ENCODE measurements at regions not wholly inside any gene's neighbourhood (a gene's known extent, or its start where the extent isn't known, plus 50 kb on each side); places are given as distances from the start of the nearest gene placed in this dataset.

GRCh38 chr6:92826633-92827032, 592.7 kb downstream of the EPHA7 start:
- no peak for DNase-seq (ENCODE audit: low spot score)

- no peak for DNase-seq (ENCODE audit: low spot score)
These were observed 597.1 kb downstream of the EPHA7 start for GRCh38 chr6:92822222-92822621.

- DNase-seq (ENCODE audit: low spot score) = no peak
These were observed 598.8 kb downstream of the EPHA7 start for GRCh38 chr6:92820601-92821000.

- DNase-seq (ENCODE audit: low spot score) = no peak
These were observed 608.4 kb downstream of the EPHA7 start for GRCh38 chr6:92810913-92811312.

GRCh38 chr6:92806254-92806653, 613.1 kb downstream of the EPHA7 start:
- DNase-seq (ENCODE audit: low spot score) = no peak

- DNase-seq (ENCODE audit: low spot score) = no peak
These were observed 628.0 kb downstream of the EPHA7 start for GRCh38 chr6:92791403-92791802.

- DNase-seq (ENCODE audit: low spot score) = no peak
These were observed 629.0 kb downstream of the EPHA7 start for GRCh38 chr6:92790381-92790780.

- DNase-seq (ENCODE audit: low spot score) = no peak
These were observed 635.1 kb downstream of the EPHA7 start for GRCh38 chr6:92784235-92784634.

GRCh38 chr6:92779746-92780145, 639.6 kb downstream of the EPHA7 start:
- no peak for DNase-seq (ENCODE audit: low spot score)

- DNase-seq (ENCODE audit: low spot score) = no peak
These were observed 642.1 kb downstream of the EPHA7 start for GRCh38 chr6:92777146-92777740.

GRCh38 chr6:92770540-92770939, 648.8 kb downstream of the EPHA7 start:
- DNase-seq (ENCODE audit: low spot score) = no peak

- DNase-seq (ENCODE audit: low spot score) = no peak
These were observed 652.3 kb downstream of the EPHA7 start for GRCh38 chr6:92767101-92767500.

GRCh38 chr6:92763680-92764079, 655.7 kb downstream of the EPHA7 start:
- no peak for DNase-seq (ENCODE audit: low spot score)

GRCh38 chr6:92763274-92763584, 656.1 kb downstream of the EPHA7 start:
- DNase-seq (ENCODE audit: low spot score) = no peak

- no peak for DNase-seq (ENCODE audit: low spot score)
These were observed 656.7 kb downstream of the EPHA7 start for GRCh38 chr6:92762443-92763273.

- no peak for DNase-seq (ENCODE audit: low spot score)
These were observed 660.2 kb downstream of the EPHA7 start for GRCh38 chr6:92759178-92759577.

GRCh38 chr6:92757925-92758324, 661.4 kb downstream of the EPHA7 start:
- DNase-seq (ENCODE audit: low spot score) = no peak

- no peak for DNase-seq (ENCODE audit: low spot score)
These were observed 662.4 kb downstream of the EPHA7 start for GRCh38 chr6:92756912-92757311.

GRCh38 chr6:92753956-92754355, 665.4 kb downstream of the EPHA7 start:
- DNase-seq (ENCODE audit: low spot score) = no peak

GRCh38 chr6:92752114-92752513, 667.2 kb downstream of the EPHA7 start:
- no peak for DNase-seq (ENCODE audit: low spot score)

- no peak for DNase-seq (ENCODE audit: low spot score)
These were observed 671.2 kb downstream of the EPHA7 start for GRCh38 chr6:92748131-92748530.

GRCh38 chr6:92737983-92738382, 681.4 kb downstream of the EPHA7 start:
- no peak for DNase-seq (ENCODE audit: low spot score)

- no peak for DNase-seq (ENCODE audit: low spot score)
These were observed 695.9 kb downstream of the EPHA7 start for GRCh38 chr6:92723390-92723931.

- no peak for DNase-seq (ENCODE audit: low spot score)
These were observed 699.6 kb downstream of the EPHA7 start for GRCh38 chr6:92719773-92720172.

Data from CD4-positive, alpha-beta T cell treated with Interleukin-2 at 100 ng/mL for 4 hours (primary cell).